K562 (cell line): ENCODE measurements at regions not wholly inside any gene's neighbourhood (a gene's known extent, or its start where the extent isn't known, plus 50 kb on each side); places are given as distances from the start of the nearest gene placed in this dataset.

ENCODE experiments used
- ATAC-seq: fragments of 200-7000 bp; cut with Tn5 transposase; 3 replicates; pipeline ENCODE4 v1.9.1; 2020; ENCODE audit warnings: moderate library complexity
- BruUV-seq: library from RNA; stranded (reverse); fragments of 400-500 nt; replicated peaks from 2 replicates; lab custom pipeline; 2021; lab: Mats Ljungman, UMichigan
- CTCF ChIA-PET: fragments of 300-600 bp; formaldehyde crosslinking; extraction: SDS; loops from one replicate; lab custom pipeline; 2021; ENCODE audit warnings: low intra/inter-chr PET ratio; lab: Yijun Ruan, JAX
- POLR2A ChIA-PET: fragments of 300-600, 350-650 bp; sonication (Branson Sonifier 250); formaldehyde crosslinking; extraction: SDS; loops from one replicate; lab custom pipeline; 2021; ENCODE audit warnings: antibody characterized with exemption, inconsistent platforms; lab: Yijun Ruan, JAX
- DNase-seq, 4 experiments: peaks; one replicate each; pipeline versions ENCODE4 v3.0.0 to v3.0.0-alpha.2; 2011 to 2018; ENCODE audit warnings: low spot score in 3 of 4, mixed read lengths in 3 of 4; ENCODE audit errors: extremely low read depth in 1 of 4
- FAIRE-seq: peaks from 2 replicates; lab custom pipeline; 2011; peaks lifted over from hg19 to GRCh38; lab: Jason Lieb, UNC
- H2AFZ ChIP-seq: 2 replicates; pipeline ENCODE4 v1.6.0; 2011; ENCODE audit warnings: low read depth, low read length, control low read depth, inconsistent platforms
- H3K27ac ChIP-seq: fragments of 200-600 bp; 3 replicates; pipeline ENCODE4 v1.8.0; 2011; ENCODE audit warnings: low read depth, mild to moderate bottlenecking, control low read depth, inconsistent platforms, low read length, moderate library complexity, mixed read lengths; ENCODE audit errors: extremely low read depth
- H3K27me3 ChIP-seq, 2 experiments: fragments of 300-600 bp in 1 of 2; 2 replicates in 1 of 2; 3 replicates in 1 of 2; pipeline versions ENCODE4 v1.6.0 to v1.8.0; 2011; ENCODE audit warnings: inconsistent platforms in 2 of 2, low read length in 2 of 2, mild to moderate bottlenecking in 1 of 2, mixed read lengths in 1 of 2, moderate library complexity in 1 of 2; ENCODE audit not compliant: control insufficient read depth in 2 of 2, insufficient read depth in 2 of 2
- H3K36me3 ChIP-seq: fragments of 300-600 bp; 3 replicates; pipeline ENCODE4 v1.8.0; 2011; ENCODE audit warnings: mild to moderate bottlenecking, low read length, inconsistent platforms; ENCODE audit not compliant: control insufficient read depth, insufficient read depth
- H3K4me1 ChIP-seq, 2 experiments: fragments of 200-600 bp in 1 of 2; replicated peaks in 1 of 2; 2 replicates in 1 of 2; 3 replicates in 1 of 2; pipeline versions ENCODE4 v1.5.1 to v1.8.0; 2011; ENCODE audit warnings: inconsistent platforms in 2 of 2, low read length in 2 of 2, mild to moderate bottlenecking in 1 of 2, mixed read lengths in 1 of 2, moderate library complexity in 1 of 2; ENCODE audit not compliant: control insufficient read depth in 2 of 2, insufficient read depth in 2 of 2
- H3K4me2 ChIP-seq: 2 replicates; pipeline ENCODE4 v1.6.1; 2011; ENCODE audit warnings: low read length, control low read depth, inconsistent platforms, mixed read lengths; ENCODE audit not compliant: insufficient read depth
- H3K4me3 ChIP-seq: fragments of 200-600 bp; sonication (generic), shearing (Covaris generic); 2 replicates; pipeline ENCODE4 v1.5.1; 2016; ENCODE audit warnings: control low read depth, inconsistent platforms
- H3K79me2 ChIP-seq: fragments of 200-600 bp; 3 replicates; pipeline ENCODE4 v1.8.0; 2011; ENCODE audit warnings: low read length, inconsistent platforms; ENCODE audit not compliant: control insufficient read depth, insufficient read depth
- H3K9ac ChIP-seq, 2 experiments: 2 replicates each; pipeline versions ENCODE4 v1.6.0 to v1.6.1; 2011; ENCODE audit warnings: low read depth in 2 of 2, low read length in 2 of 2, control low read depth in 1 of 2, inconsistent platforms in 1 of 2, mild to moderate bottlenecking in 1 of 2, mixed read lengths in 1 of 2; ENCODE audit not compliant: insufficient read depth in 1 of 2
- H3K9me1 ChIP-seq: one replicate; pipeline ENCODE4 v1.6.0; 2011; ENCODE audit warnings: inconsistent platforms, mild to moderate bottlenecking, low read length, moderate library complexity; ENCODE audit not compliant: control insufficient read depth, insufficient read depth
- H3K9me3 ChIP-seq: replicated peaks from 2 replicates; pipeline ENCODE4 v1.5.1; 2011; ENCODE audit warnings: low read depth, low read length, inconsistent platforms; ENCODE audit not compliant: control insufficient read depth, insufficient read depth
- H4K20me1 ChIP-seq: replicated peaks from 2 replicates; pipeline ENCODE4 v1.6.1; 2011; ENCODE audit warnings: low read length, inconsistent platforms, mixed read lengths; ENCODE audit not compliant: control insufficient read depth, insufficient read depth
- BCL6 ChIP-seq: fragments of 250-450 bp; sonication (Bioruptor Pico); IDR thresholded peaks from 2 replicates; pipeline ENCODE4 v1.4.0; 2020
- DIDO1 ChIP-seq: fragments of 450-650 bp; IDR thresholded peaks from 2 replicates; pipeline ENCODE4 v1.6.1; 2016; ENCODE audit warnings: low read depth, missing biosample characterization, missing genetic modification characterization
- EP400 ChIP-seq: fragments of 450-650 bp; IDR thresholded peaks from 2 replicates; pipeline ENCODE4 v1.6.1; 2017; ENCODE audit warnings: antibody characterized with exemption, mild to moderate bottlenecking, moderate library complexity
- FOXJ2 ChIP-seq: fragments of 200-800 bp; sonication (Bioruptor generic); IDR thresholded peaks from 2 replicates; pipeline ENCODE4 v1.6.1; 2016; ENCODE audit warnings: missing genetic modification characterization, missing compliant biosample characterization
- GABPA ChIP-seq: fragments of 200-800 bp; sonication (Bioruptor generic); conservative IDR thresholded peaks from 2 replicates; pipeline ENCODE4 v1.6.1; 2016; ENCODE audit warnings: low read depth, missing genetic modification characterization, missing compliant biosample characterization
- KLF1 ChIP-seq: fragments of 450-650 bp; IDR thresholded peaks from 2 replicates; pipeline ENCODE4 v1.6.1; 2016; ENCODE audit warnings: missing genetic modification characterization, missing compliant biosample characterization
- KLF10 ChIP-seq: fragments of 250-450 bp; sonication (Bioruptor Pico); IDR thresholded peaks from 2 replicates; pipeline ENCODE4 v1.6.1; 2021; ENCODE audit warnings: matching md5 sums
- MYBL2 ChIP-seq, 2 experiments: fragments of 450-650 bp in 1 of 2; sonication (generic) in 1 of 2; formaldehyde crosslinking in 1 of 2; IDR thresholded peaks; 2 replicates each; pipeline versions ENCODE4 v1.6.1 to v1.8.1; 2017 to 2022; ENCODE audit warnings: borderline replicate concordance in 1 of 2, inconsistent platforms in 1 of 2, low read depth in 1 of 2, mild to moderate bottlenecking in 1 of 2, missing genetic modification reagents in 1 of 2, moderate library complexity in 1 of 2
- RREB1 ChIP-seq: fragments of 250-450 bp; sonication (Bioruptor Pico); IDR thresholded peaks from 2 replicates; pipeline ENCODE4 v1.4.0; 2020
- RUNX1 ChIP-seq: sonication (generic); IDR thresholded peaks from 2 replicates; pipeline ENCODE4 v1.6.1; 2016; ENCODE audit warnings: antibody characterized with exemption, low read depth
- TAF15 ChIP-seq: fragments of 200-400 bp; formaldehyde crosslinking; IDR thresholded peaks from 2 replicates; pipeline ENCODE4 v1.6.1; 2017; ENCODE audit warnings: mild to moderate bottlenecking, low read depth, low read length, moderate library complexity
- ZNF354B ChIP-seq: fragments of 250-450 bp; sonication (Bioruptor Pico); IDR thresholded peaks from 2 replicates; pipeline ENCODE4 v1.4.0; 2020
- ZNF384 ChIP-seq: IDR thresholded peaks from 2 replicates; pipeline ENCODE4 v1.6.1; 2012; ENCODE audit warnings: low read depth, low read length, improper control_type of control experiment
- ZNF561 ChIP-seq: fragments of 450-650 bp; formaldehyde crosslinking; conservative IDR thresholded peaks from 2 replicates; pipeline ENCODE4 v1.4.0; 2020; ENCODE audit warnings: mild to moderate bottlenecking, moderate library complexity
- WGBS: fragments of 100-300 bp; shearing (Covaris generic); methylation state at CpG from one replicate; pipeline ENCODE4 v1.1.6; 2016; ENCODE audit warnings: low coverage, mixed read lengths; ENCODE audit not compliant: insufficient coverage; ENCODE audit errors: missing lambda C conversion rate; 5-methylcytosine and 5-hydroxymethylcytosine counted together
- in situ Hi-C: fragments of 300-500 bp; cut with MboI; formaldehyde crosslinking; loops from 4 replicates; pipeline ENCODE4 v1.15.0; 2018; ENCODE audit warnings: inconsistent platforms, mixed read lengths
- intact Hi-C: fragments of 100-400 bp; cut with micrococcal nuclease; formaldehyde crosslinking; loops from 2 replicates; pipeline ENCODE4 v1.14.2; 2022

GRCh38 chr3:177693616-177694264 is 496.5 kb upstream of the TBL1XR1 start (continued):
- no peak for TF ChIP-seq RREB1 (CRISPR knock-in tag)
- TF ChIP-seq BCL6 (CRISPR knock-in tag) = no peak

GRCh38 chr3:177694316-177694715 is 497.0 kb upstream of the TBL1XR1 start:
- H3K79me2 ChIP-seq = no peaks in the 10 kb centered on the region
- H3K36me3 ChIP-seq = no peaks in the 10 kb centered on the region
- H3K9me3 ChIP-seq = no peaks in the 10 kb centered on the region
- H4K20me1 ChIP-seq = no peaks in the 10 kb centered on the region
- no peak for ATAC-seq
- no TSS peak for BruUV-seq
- H3K9me1 ChIP-seq = no peaks in the 10 kb centered on the region
- intact Hi-C loops = no loop called here
- in situ Hi-C loops = no loop called here
- TF ChIP-seq FOXJ2 (peak; percentile 36; the same call in 1 of the 2 replicates), EP400 (no peak), GABPA (tag) (peak; percentile 30; the same call in 1 of the 2 replicates), TAF15 (no peak), ZNF384 (peak; percentile 29; the same call in 1 of the 2 replicates), KLF1 (tag) (no peak), MYBL2 (IDR thresholded peaks at IDR 0.05; ENCODE audit: low read depth) (no peak), MYBL2 (CRISPR knock-in tag; IDR thresholded peaks at IDR 0.05; ENCODE audit: borderline replicate concordance) (no peak), ZNF561 (CRISPR knock-in tag) (no peak), RUNX1 (no peak), KLF10 (CRISPR knock-in tag) (no peak), DIDO1 (tag) (no peak), ZNF354B (CRISPR knock-in tag) (no peak)
- H3K9ac ChIP-seq = no peak overlapping the region
- WGBS = 7% methylated on average over 3 of the region's 3 CpGs
- no peak for DNase-seq
- POLR2A ChIA-PET = interaction anchor here (0.5 to 0.9 kb wide), 3 partner anchors 9 to 753 kb away, joined by 3 read pairs; no protein-coding TSS in a partner anchor
- FAIRE-seq = peak; percentile 11
- no peak overlapping the region for H3K4me3 ChIP-seq
- H3K27ac ChIP-seq = no peak overlapping the region
- H3K4me2 ChIP-seq = no peak overlapping the region
- CTCF ChIA-PET = no interaction called here
- H3K4me1 ChIP-seq = no peaks in the 10 kb centered on the region
- no peaks in the 10 kb centered on the region for H3K27me3 ChIP-seq
- H2AFZ ChIP-seq = no peak overlapping the region
